Esophagus squamous epithelium (tissue), 4 donors: ENCODE measurements at regions not wholly inside any gene's neighbourhood (a gene's known extent, or its start where the extent isn't known, plus 50 kb on each side); places are given as distances from the start of the nearest gene placed in this dataset.

Source experiments
- CTCF ChIP-seq, 6 experiments: fragments of 450-650 bp in 4 of 6; fragments of 200-600 bp in 2 of 6; sonication (generic) in 2 of 6; IDR thresholded peaks; one replicate each; pipeline ENCODE4 v1.5.1; 2016 to 2019; ENCODE audit warnings: antibody characterized with exemption in 6 of 6, mild to moderate bottlenecking in 4 of 6, moderate library complexity in 4 of 6
- POLR2A ChIP-seq, 4 donors: fragments of 450-650 bp; IDR thresholded peaks; one replicate each; pipeline ENCODE4 v1.6.1; 2017; ENCODE audit warnings: antibody characterized with exemption in 4 of 4, mild to moderate bottlenecking in 4 of 4, moderate library complexity in 3 of 4

- no peak for TF ChIP-seq CTCF (IDR thresholded peaks at IDR 0.05)
- no peak for TF ChIP-seq POLR2A (IDR thresholded peaks at IDR 0.05)
Measured at GRCh38 chr16:55930036-55930435, 54.9 kb upstream of the CES5A start.
